Small intestine (tissue), 7 donors: ENCODE measurements at regions not wholly inside any gene's neighbourhood (a gene's known extent, or its start where the extent isn't known, plus 50 kb on each side); places are given as distances from the start of the nearest gene placed in this dataset.
"Not testable (repeated sequence)": the region's sequence is repeated elsewhere in the genome, so short reads cannot be mapped to it uniquely, and the experiment has no call there.

Source experiments
- DNase-seq, 2 donors: peaks; one replicate each; pipeline versions ENCODE4 v3.0.0 to v3.0.0-alpha.2; 2013
- FAIRE-seq: peaks from 2 replicates; lab custom pipeline; 2012; peaks lifted over from hg19 to GRCh38; lab: Jason Lieb, UNC
- H3K27ac ChIP-seq, 3 donors: one replicate each; pipeline ENCODE4 v1.5.1; 2013; ENCODE audit warnings: low read length in 2 of 3, mild to moderate bottlenecking in 2 of 3, control low read depth in 1 of 3, inconsistent platforms in 1 of 3, low read depth in 1 of 3, moderate library complexity in 1 of 3
- H3K27me3 ChIP-seq, 3 donors: one replicate each; pipeline ENCODE4 v1.6.1; 2013; ENCODE audit warnings: low read length in 3 of 3, inconsistent platforms in 1 of 3; ENCODE audit not compliant: control insufficient read depth in 3 of 3, insufficient read depth in 3 of 3
- H3K36me3 ChIP-seq, 3 donors: one replicate each; pipeline ENCODE4 v1.6.1; 2013; ENCODE audit warnings: low read length in 3 of 3, inconsistent platforms in 1 of 3, low read depth in 1 of 3, mild to moderate bottlenecking in 1 of 3, moderate library complexity in 1 of 3; ENCODE audit not compliant: control insufficient read depth in 3 of 3, insufficient read depth in 2 of 3
- H3K4me1 ChIP-seq, 3 donors: one replicate each; pipeline ENCODE4 v1.6.1; 2013; ENCODE audit warnings: low read length in 2 of 3, inconsistent platforms in 1 of 3, low read depth in 1 of 3, mild to moderate bottlenecking in 1 of 3, moderate library complexity in 1 of 3; ENCODE audit not compliant: control insufficient read depth in 3 of 3, insufficient read depth in 2 of 3
- H3K4me3 ChIP-seq, 3 donors: one replicate each; pipeline ENCODE4 v1.5.1; 2013; ENCODE audit warnings: low read length in 3 of 3, control low read depth in 1 of 3, inconsistent platforms in 1 of 3, low read depth in 1 of 3, mild to moderate bottlenecking in 1 of 3, moderate library complexity in 1 of 3
- H3K9me3 ChIP-seq, 2 donors: one replicate each; pipeline ENCODE4 v1.6.1; 2013; ENCODE audit warnings: low read depth in 1 of 2, low read length in 1 of 2; ENCODE audit not compliant: control insufficient read depth in 2 of 2, insufficient read depth in 1 of 2
- WGBS, 3 donors: extraction: QIAGEN DNeasy Blood & Tissue Kit; methylation state at CpG; one replicate each; pipeline ENCODE4 v1.1.7; 2013; 5-methylcytosine and 5-hydroxymethylcytosine counted together
- donor health status: healthy with polysubstance abuse.
- donor health status: control.
- donor health status: control.
- donor health status: Bipolar disorder and iron deficiency.
- donor health status: healthy.

- WGBS, 3 donors, result 56 to 77% (median 70%) methylated on average over 3 of the region's 3 CpGs
- Histone ChIP-seq H3K27me3 (no peaks in the 10 kb centered on the region), H3K4me1 (no peaks in the 10 kb centered on the region), H3K36me3 (no peaks in the 10 kb centered on the region), H3K27ac (no peak overlapping the region), H3K4me3 (no peak overlapping the region), H3K9me3 (no peaks in the 10 kb centered on the region)
- FAIRE-seq (no peak), DNase-seq (no peak)
Measured at GRCh38 chrX:65902011-65902410, 137.9 kb downstream of the VSIG4 start.

GRCh38 chrX:65900850-65901844 is 138.7 kb downstream of the VSIG4 start:
- 78 to 80% (median 79%) methylated on average over 3 of the region's 3 CpGs for WGBS, 3 donors
- no peak overlapping the region for H3K4me3 ChIP-seq
- no peaks in the 10 kb centered on the region for H3K9me3 ChIP-seq
- FAIRE-seq, result no peak
- no peaks in the 10 kb centered on the region for H3K36me3 ChIP-seq
- no peaks in the 10 kb centered on the region for H3K4me1 ChIP-seq
- H3K27ac ChIP-seq, result no peak overlapping the region
- no peaks in the 10 kb centered on the region for H3K27me3 ChIP-seq
- DNase-seq, result no peak

GRCh38 chrX:65894133-65894532 is 145.7 kb downstream of the VSIG4 start:
- no peak for DNase-seq
- Histone ChIP-seq H3K4me1 (no peaks in the 10 kb centered on the region), H3K27me3 (no peaks in the 10 kb centered on the region), H3K36me3 (no peaks in the 10 kb centered on the region), H3K27ac (no peak overlapping the region), H3K4me3 (no peak overlapping the region), H3K9me3 (no peaks in the 10 kb centered on the region)
- 80 to 87% (median 86%) methylated on average over 8 of the region's 8 CpGs for WGBS, 3 donors
- FAIRE-seq, result no peak

GRCh38 chrX:65891817-65892216 is 148.1 kb downstream of the VSIG4 start:
- not testable (repeated sequence) for FAIRE-seq, H3K4me1 ChIP-seq, H3K4me3 ChIP-seq, H3K9me3 ChIP-seq, H3K27me3 ChIP-seq, H3K36me3 ChIP-seq, H3K27ac ChIP-seq
- DNase-seq, result peak in 1 of 2 donors; percentile 2
- 39 to 55% (median 52%) methylated on average over 2 of the region's 2 CpGs for WGBS, 3 donors

- H3K4me1 ChIP-seq, DNase-seq, FAIRE-seq, H3K9me3 ChIP-seq, H3K27ac ChIP-seq, H3K4me3 ChIP-seq, H3K36me3 ChIP-seq, H3K27me3 ChIP-seq: not testable (repeated sequence)
- WGBS, 3 donors, result 92 to 95% (median 92%) methylated on average over 1 of the region's 1 CpG
Measured at GRCh38 chrX:65888150-65888549, 151.7 kb downstream of the VSIG4 start.

GRCh38 chrX:65883556-65883955 is 156.3 kb downstream of the VSIG4 start:
- Histone ChIP-seq H3K4me1 (no peaks in the 10 kb centered on the region), H3K4me3 (no peak overlapping the region), H3K36me3 (no peaks in the 10 kb centered on the region), H3K9me3 (no peaks in the 10 kb centered on the region), H3K27ac (no peak overlapping the region), H3K27me3 (no peaks in the 10 kb centered on the region)
- FAIRE-seq (no peak), DNase-seq (no peak)
- WGBS, 3 donors, result 55 to 91% (median 63%) methylated on average over 2 of the region's 2 CpGs

GRCh38 chrX:65879977-65880799 is 159.7 kb downstream of the VSIG4 start:
- FAIRE-seq, result no peak
- no peak for DNase-seq
- WGBS, 3 donors, result 47 to 60% (median 48%) methylated on average over 1 of the region's 1 CpG
- H3K9me3 ChIP-seq, result no peaks in the 10 kb centered on the region
- H3K36me3 ChIP-seq, result no peaks in the 10 kb centered on the region
- no peaks in the 10 kb centered on the region for H3K27me3 ChIP-seq
- H3K4me1 ChIP-seq, result no peaks in the 10 kb centered on the region
- H3K4me3 ChIP-seq, result no peak overlapping the region
- no peak overlapping the region for H3K27ac ChIP-seq

- FAIRE-seq, result no peak
- H3K27me3 ChIP-seq, result no peaks in the 10 kb centered on the region
- no peaks in the 10 kb centered on the region for H3K9me3 ChIP-seq
- no peaks in the 10 kb centered on the region for H3K4me1 ChIP-seq
- no peak overlapping the region for H3K4me3 ChIP-seq
- H3K36me3 ChIP-seq, result no peaks in the 10 kb centered on the region
- 67 to 79% (median 79%) methylated on average over 1 of the region's 1 CpG for WGBS, 3 donors
- DNase-seq, result no peak
- H3K27ac ChIP-seq, result no peak overlapping the region
Measured at GRCh38 chrX:65878456-65878855, 161.4 kb downstream of the VSIG4 start.
